ENCODE measurements at regions not wholly inside any gene's neighbourhood (a gene's known extent, or its start where the extent isn't known, plus 50 kb on each side); places are given as distances from the start of the nearest gene placed in this dataset.

- TF ChIP-seq REST (IDR thresholded peaks at IDR 0.05; ENCODE audit: unreplicated experiment) (no peak), ZNF114 (CRISPR knock-in tag; IDR thresholded peaks at IDR 0.05) (no peak)
Observed at GRCh38 chr11:87740968-87741367, 434.3 kb downstream of the RAB38 start (continued).

DNA sequence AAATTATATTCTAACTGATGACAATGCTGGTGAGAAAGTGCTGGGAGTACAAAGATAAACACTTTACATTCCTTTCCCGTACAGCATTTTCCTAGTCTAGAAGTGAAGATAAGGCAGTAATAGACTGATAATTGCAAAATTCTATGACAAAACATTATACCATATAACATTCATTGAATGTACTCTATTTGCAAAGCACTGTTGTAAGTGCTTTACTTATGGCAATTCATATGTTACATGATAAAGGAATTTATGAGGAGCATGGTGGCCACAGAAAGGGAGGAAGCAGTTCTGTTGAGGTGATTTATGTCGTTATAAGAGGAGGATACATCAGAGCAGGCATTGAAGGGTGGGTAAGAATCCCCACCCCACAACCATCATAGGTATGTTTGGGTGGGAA, 434.8 kb downstream of the RAB38 start:
- Mint-ChIP-seq H3K9me3 (no peaks in the 10 kb centered on the region), H3K27me3 (ENCODE audit: insufficient read depth, low read depth, poor library complexity) (no peaks in the 10 kb centered on the region), H3K27ac (no peak overlapping the region), H3K4me3 (no peak overlapping the region), H3K4me1 (no peaks in the 10 kb centered on the region), H3K36me3 (ENCODE audit: low read depth) (no peaks in the 10 kb centered on the region)
- ATAC-seq (no peak), DNase-seq (ENCODE audit: low spot score) (no peak)
- no peaks in the 10 kb centered on the region for H3K79me2 ChIP-seq (replicated peaks; ENCODE audit: insufficient read depth)
- H3F3A ChIP-seq (replicated peaks; ENCODE audit: low read depth), result no peaks in the 10 kb centered on the region
- no peak overlapping the region for H3K4me2 ChIP-seq
- no peak overlapping the region for H2AFZ ChIP-seq
- TF ChIP-seq POLR2AphosphoS5 (IDR thresholded peaks at IDR 0.05; ENCODE audit: low read depth) (no peak), ZNF462 (CRISPR knock-in tag; IDR thresholded peaks at IDR 0.05) (no peak), REST (IDR thresholded peaks at IDR 0.05; ENCODE audit: unreplicated experiment) (no peak), EZH2phosphoT487 (IDR thresholded peaks at IDR 0.05; ENCODE audit: unreplicated experiment) (no peak), ZNF331 (CRISPR knock-in tag; IDR thresholded peaks at IDR 0.05; ENCODE audit: low read depth) (no peak), STAT1 (IDR thresholded peaks at IDR 0.05; ENCODE audit: unreplicated experiment) (no peak)
- H3K27me3 ChIP-seq (ENCODE audit: insufficient read depth), result no peaks in the 10 kb centered on the region
- H4K20me1 ChIP-seq (replicated peaks; ENCODE audit: insufficient read depth), result no peaks in the 10 kb centered on the region
- no peaks in the 10 kb centered on the region for H3K4me1 ChIP-seq (ENCODE audit: insufficient read depth)
- no peak overlapping the region for H3K27ac ChIP-seq (ENCODE audit: low read depth)
- H3K36me3 ChIP-seq (ENCODE audit: insufficient read depth), result no peaks in the 10 kb centered on the region
- H3K9me2 ChIP-seq (ENCODE audit: insufficient read depth), result peaks cover 2% of the 10 kb centered on the region; the same call in 1 of the 2 replicates
- no peak overlapping the region for H3K4me3 ChIP-seq

Measured in GM23338 (cell line).